ENCODE measurements at regions not wholly inside any gene's neighbourhood (a gene's known extent, or its start where the extent isn't known, plus 50 kb on each side); places are given as distances from the start of the nearest gene placed in this dataset.
A peak's percentile ranks its signal among the peaks of the same experiment; 100 is the strongest.

GRCh38 chr20:48377940-48378339 is 449.9 kb downstream of the PREX1 start:
- peaks cover 22% of the 10 kb centered on the region; the same call in 1 of the 2 replicates for H3F3A ChIP-seq (ENCODE audit: insufficient read depth, low read depth)
- no peak for DNase-seq
- ChIA-PET CTCF (no interaction called here), POLR2A (ENCODE audit: unreplicated experiment) (interaction anchor here (0.6 kb wide), 1 partner anchor 98 kb away, joined by 4 read pairs; no protein-coding TSS in a partner anchor)
- TF ChIP-seq CTCF (conservative IDR thresholded peaks at IDR 0.05): no peak
- no peak for TF ChIP-seq EZH2 (IDR thresholded peaks at IDR 0.05; ENCODE audit: low read depth)
- H2AFZ ChIP-seq: no peak overlapping the region
- peaks cover 23% of the 10 kb centered on the region for H3K4me1 ChIP-seq (replicated peaks; ENCODE audit: insufficient read depth)
- H3K27ac ChIP-seq: no peak overlapping the region
- H4K20me1 ChIP-seq (ENCODE audit: insufficient read depth): no peaks in the 10 kb centered on the region
- no peaks in the 10 kb centered on the region for H3K36me3 ChIP-seq (ENCODE audit: low read depth)
- no peaks in the 10 kb centered on the region for H3K9me3 ChIP-seq (ENCODE audit: insufficient read depth, low read depth)
- no TSS peak for BruUV-seq (replicated peaks)
- intact Hi-C loops (cut with micrococcal nuclease; ENCODE audit: unreplicated experiment): no loop called here
- H3K27me3 ChIP-seq (ENCODE audit: insufficient read depth, low read depth): no peaks in the 10 kb centered on the region
- no peaks in the 10 kb centered on the region; the same call in 1 of the 2 replicates for H3K9me2 ChIP-seq (ENCODE audit: insufficient read depth)
- H3K79me2 ChIP-seq (ENCODE audit: low read depth): no peaks in the 10 kb centered on the region
- H3K4me3 ChIP-seq: no peak overlapping the region
- H3K4me2 ChIP-seq: no peak overlapping the region

DNA sequence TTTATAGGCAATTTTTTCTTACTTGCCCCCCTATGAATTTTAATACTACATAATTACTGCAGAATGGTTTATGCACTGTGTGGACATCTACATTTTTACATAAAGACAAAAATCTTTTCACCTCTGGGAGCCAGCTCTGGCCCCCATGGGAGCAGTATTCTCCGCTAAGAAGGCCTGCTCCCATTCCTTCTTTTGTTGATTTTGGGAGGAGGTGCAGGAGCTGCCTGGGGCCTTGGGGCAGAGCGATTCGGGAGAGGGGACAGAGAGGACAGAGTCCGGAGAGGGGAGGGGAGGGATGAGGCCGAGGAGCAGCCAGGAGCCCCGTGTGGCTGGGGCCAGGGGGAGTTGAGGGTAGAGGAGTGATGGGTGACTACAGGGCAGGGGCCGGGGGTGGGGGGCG is 452.0 kb downstream of the PREX1 start:
- no peak overlapping the region for H3K4me3 ChIP-seq
- no peaks in the 10 kb centered on the region for H3K9me3 ChIP-seq (ENCODE audit: insufficient read depth, low read depth)
- CTCF ChIA-PET: no interaction called here
- H3K9me2 ChIP-seq (ENCODE audit: insufficient read depth): no peaks in the 10 kb centered on the region; the same call in 1 of the 2 replicates
- H3K36me3 ChIP-seq (ENCODE audit: low read depth): no peaks in the 10 kb centered on the region
- H3F3A ChIP-seq (ENCODE audit: insufficient read depth, low read depth): peaks cover 27% of the 10 kb centered on the region; the same call in 1 of the 2 replicates
- TF ChIP-seq CTCF (conservative IDR thresholded peaks at IDR 0.05) (no peak), EZH2 (IDR thresholded peaks at IDR 0.05; ENCODE audit: low read depth) (no peak)
- POLR2A ChIA-PET (ENCODE audit: unreplicated experiment): no interaction called here
- no peaks in the 10 kb centered on the region for H3K27me3 ChIP-seq (ENCODE audit: insufficient read depth, low read depth)
- peaks cover 16% of the 10 kb centered on the region for H3K79me2 ChIP-seq (ENCODE audit: low read depth)
- no peaks in the 10 kb centered on the region for H4K20me1 ChIP-seq (ENCODE audit: insufficient read depth)
- DNase-seq: no peak
- H3K4me1 ChIP-seq (replicated peaks; ENCODE audit: insufficient read depth): peaks cover 44% of the 10 kb centered on the region
- no peak overlapping the region for H2AFZ ChIP-seq
- BruUV-seq (replicated peaks): no TSS peak
- intact Hi-C loops (cut with micrococcal nuclease; ENCODE audit: unreplicated experiment): loop anchor here (2.0 kb wide), 1 partner anchor 81 kb away; no protein-coding TSS in a partner anchor
- peak overlapping the region; percentile 88 for H3K4me2 ChIP-seq
- peak overlapping the region; percentile 99 for H3K27ac ChIP-seq

DNA sequence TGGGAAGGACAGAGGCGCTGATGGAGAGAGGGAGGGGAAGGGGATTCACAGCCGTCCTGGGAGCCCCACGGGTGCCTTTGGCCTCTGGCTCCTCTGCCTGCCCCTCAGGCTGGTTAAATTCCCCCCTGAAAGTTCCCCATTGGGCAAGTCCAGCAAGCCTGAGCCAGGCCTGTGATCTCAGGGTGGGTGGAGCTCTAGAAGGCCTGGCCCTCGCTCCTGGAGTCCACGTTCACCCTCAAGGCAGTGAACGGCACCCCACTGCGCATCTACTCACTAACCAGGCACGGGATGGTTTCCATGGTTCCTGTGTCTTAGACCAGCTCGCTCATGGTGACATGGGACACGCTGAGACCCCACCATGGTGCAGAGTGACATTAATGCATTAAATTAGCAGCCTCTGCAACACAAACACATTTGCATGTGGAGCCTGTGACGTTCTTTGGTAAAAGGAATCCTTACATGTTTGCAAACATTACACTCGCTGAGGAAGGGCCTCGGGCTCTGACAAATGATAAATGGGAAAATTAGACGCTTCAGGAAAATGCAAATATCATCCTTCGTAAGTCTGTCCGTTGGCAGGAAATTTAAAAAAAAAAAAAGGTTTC is 452.7 kb downstream of the PREX1 start:
- intact Hi-C loops (cut with micrococcal nuclease; ENCODE audit: unreplicated experiment): loop anchor here (1.0 to 5.0 kb wide), 4 partner anchors 80 to 245 kb away; no protein-coding TSS in a partner anchor
- H3K9me3 ChIP-seq (ENCODE audit: insufficient read depth, low read depth): no peaks in the 10 kb centered on the region
- H3K79me2 ChIP-seq (ENCODE audit: low read depth): peaks cover 20% of the 10 kb centered on the region
- BruUV-seq (replicated peaks): no TSS peak
- peaks cover 27% of the 10 kb centered on the region; the same call in 1 of the 2 replicates for H3F3A ChIP-seq (ENCODE audit: insufficient read depth, low read depth)
- no peaks in the 10 kb centered on the region for H3K36me3 ChIP-seq (ENCODE audit: low read depth)
- CTCF ChIA-PET: interaction anchor here (1.2 to 1.3 kb wide), 2 partner anchors 79 to 245 kb away, joined by 6 read pairs; no protein-coding TSS in a partner anchor
- POLR2A ChIA-PET (ENCODE audit: unreplicated experiment): interaction anchor here (0.6 kb wide), 1 partner anchor 164 kb away, joined by 7 read pairs; no protein-coding TSS in a partner anchor
- H3K4me3 ChIP-seq: peak overlapping the region; percentile 57; the same call in 1 of the 2 replicates
- H3K27me3 ChIP-seq (ENCODE audit: insufficient read depth, low read depth): no peaks in the 10 kb centered on the region
- peak in 1 of 2 experiments; percentile 60 for DNase-seq
- H3K4me1 ChIP-seq (replicated peaks; ENCODE audit: insufficient read depth): peaks cover 45% of the 10 kb centered on the region
- no peaks in the 10 kb centered on the region for H4K20me1 ChIP-seq (ENCODE audit: insufficient read depth)
- TF ChIP-seq CTCF (conservative IDR thresholded peaks at IDR 0.05) (no peak), EZH2 (IDR thresholded peaks at IDR 0.05; ENCODE audit: low read depth) (no peak)
- no peak overlapping the region for H2AFZ ChIP-seq
- peak overlapping the region; percentile 88 for H3K4me2 ChIP-seq
- peak overlapping the region; percentile 99 for H3K27ac ChIP-seq
- no peaks in the 10 kb centered on the region; the same call in 1 of the 2 replicates for H3K9me2 ChIP-seq (ENCODE audit: insufficient read depth)
